IMR-90 (cell line): ENCODE measurements at regions not wholly inside any gene's neighbourhood (a gene's known extent, or its start where the extent isn't known, plus 50 kb on each side); places are given as distances from the start of the nearest gene placed in this dataset.

Experiments
- BHLHE40 ChIP-seq: fragments of 150-350 bp; IDR thresholded peaks from 2 replicates; pipeline ENCODE4 v1.6.1; 2016; ENCODE audit warnings: mild to moderate bottlenecking, low read depth, low read length
- CEBPB ChIP-seq: IDR thresholded peaks from 2 replicates; pipeline ENCODE4 v1.6.1; 2012; ENCODE audit warnings: low read depth, low read length, improper control_type of control experiment
- CTCF ChIP-seq: conservative IDR thresholded peaks from 2 replicates; pipeline ENCODE4 v1.5.1; 2012; ENCODE audit warnings: mild to moderate bottlenecking, low read depth, low read length, improper control_type of control experiment
- MAFK ChIP-seq: IDR thresholded peaks from 2 replicates; pipeline ENCODE4 v1.6.1; 2012; ENCODE audit warnings: low read depth, low read length, improper control_type of control experiment
- MAZ ChIP-seq: IDR thresholded peaks from 2 replicates; pipeline ENCODE4 v1.6.1; 2012; ENCODE audit warnings: low read depth, mild to moderate bottlenecking, low read length, improper control_type of control experiment, moderate library complexity, borderline replicate concordance
- MXI1 ChIP-seq: IDR thresholded peaks from 2 replicates; pipeline ENCODE4 v1.6.1; 2012; ENCODE audit warnings: low read depth, mild to moderate bottlenecking, low read length, moderate library complexity, borderline replicate concordance
- POLR2A ChIP-seq: IDR thresholded peaks from 2 replicates; pipeline ENCODE4 v1.6.1; 2012; ENCODE audit warnings: mild to moderate bottlenecking, low read depth, low read length
- RCOR1 ChIP-seq: IDR thresholded peaks from 2 replicates; pipeline ENCODE4 v1.6.1; 2012; ENCODE audit warnings: mild to moderate bottlenecking, low read length, improper control_type of control experiment; ENCODE audit not compliant: insufficient replicate concordance
- RFX5 ChIP-seq: IDR thresholded peaks from 2 replicates; pipeline ENCODE4 v1.8.0; 2012; ENCODE audit warnings: low read depth, mild to moderate bottlenecking, low read length, moderate library complexity
- SMC3 ChIP-seq: fragments of 150-350 bp; IDR thresholded peaks from 2 replicates; pipeline ENCODE4 v1.6.1; 2016; ENCODE audit warnings: low read depth, mild to moderate bottlenecking, antibody characterized with exemption, low read length, moderate library complexity
- USF2 ChIP-seq: fragments of 150-350 bp; IDR thresholded peaks from 2 replicates; pipeline ENCODE4 v1.6.1; 2017; ENCODE audit warnings: mild to moderate bottlenecking, antibody characterized with exemption, low read length, low read depth

GRCh38 chr1:244995602-244996400, 131.5 kb upstream of the HNRNPU start:
- TF ChIP-seq RCOR1 (no peak), CTCF (no peak), POLR2A (no peak), MAFK (no peak), USF2 (no peak), SMC3 (no peak), RFX5 (no peak), BHLHE40 (no peak), MXI1 (no peak), MAZ (no peak), CEBPB (no peak)
